Lower lobe of right lung (tissue), 2 donors: ENCODE measurements at regions not wholly inside any gene's neighbourhood (a gene's known extent, or its start where the extent isn't known, plus 50 kb on each side); places are given as distances from the start of the nearest gene placed in this dataset.

Experiments used
- ATAC-seq, 2 donors: fragments of 200-7000 bp; cut with Tn5 transposase; one replicate each; pipeline ENCODE4 v1.9.1; 2020 to 2022; ENCODE audit warnings: mild to moderate bottlenecking in 2 of 2, moderate library complexity in 2 of 2
- DNase-seq: peaks from one replicate; pipeline ENCODE4 v3.0.0-alpha.2; 2020
- H3K27ac ChIP-seq: fragments of 200-600 bp; one replicate; pipeline ENCODE4 v1.8.0; 2022
- H3K27me3 ChIP-seq: fragments of 200-600 bp; one replicate; pipeline ENCODE4 v1.8.0; 2022; ENCODE audit warnings: low read depth
- H3K36me3 ChIP-seq: fragments of 200-600 bp; one replicate; pipeline ENCODE4 v1.8.0; 2022; ENCODE audit warnings: mild to moderate bottlenecking
- H3K4me1 ChIP-seq: fragments of 200-600 bp; one replicate; pipeline ENCODE4 v1.8.0; 2022
- H3K4me3 ChIP-seq: fragments of 200-600 bp; one replicate; pipeline ENCODE4 v1.8.0; 2022; ENCODE audit warnings: mild to moderate bottlenecking
- H3K9me3 ChIP-seq: fragments of 200-600 bp; one replicate; pipeline ENCODE4 v1.8.0; 2022
- intact Hi-C: fragments of 100-400 bp; cut with DNase I; formaldehyde crosslinking; loops from one replicate; pipeline ENCODE4 v1.11.0; 2022
- TF ChIP-seq, protein P1 (sequence below): fragments of 200-600 bp; IDR thresholded peaks from one replicate; pipeline ENCODE4 v1.8.0; 2022; ENCODE audit warnings: antibody characterized with exemption, mild to moderate bottlenecking
- donor health status: DM: no; HTN: yes; CAD: no; lungs with severe emphysema.

DNA sequence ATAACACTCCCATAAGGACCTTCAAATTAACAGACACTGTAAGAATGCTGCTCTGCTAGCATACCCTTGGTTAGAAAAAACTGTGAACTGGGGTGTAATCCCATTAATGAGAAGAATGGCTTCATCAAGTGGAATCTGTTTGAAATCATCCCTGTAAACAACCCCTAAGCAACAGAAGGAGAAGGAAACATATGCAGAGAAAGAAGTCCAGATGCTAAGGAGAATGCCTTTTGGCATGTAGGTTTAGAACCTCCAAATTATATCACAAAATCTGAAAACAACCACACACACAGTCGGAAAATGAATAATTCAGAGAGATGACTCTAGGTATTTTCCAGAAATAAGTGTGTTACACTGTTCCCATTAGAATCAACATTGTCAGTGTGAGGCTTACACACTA, 140.2 kb downstream of the NUAK1 start:
- no peak overlapping the region for H3K4me3 ChIP-seq

DNA sequence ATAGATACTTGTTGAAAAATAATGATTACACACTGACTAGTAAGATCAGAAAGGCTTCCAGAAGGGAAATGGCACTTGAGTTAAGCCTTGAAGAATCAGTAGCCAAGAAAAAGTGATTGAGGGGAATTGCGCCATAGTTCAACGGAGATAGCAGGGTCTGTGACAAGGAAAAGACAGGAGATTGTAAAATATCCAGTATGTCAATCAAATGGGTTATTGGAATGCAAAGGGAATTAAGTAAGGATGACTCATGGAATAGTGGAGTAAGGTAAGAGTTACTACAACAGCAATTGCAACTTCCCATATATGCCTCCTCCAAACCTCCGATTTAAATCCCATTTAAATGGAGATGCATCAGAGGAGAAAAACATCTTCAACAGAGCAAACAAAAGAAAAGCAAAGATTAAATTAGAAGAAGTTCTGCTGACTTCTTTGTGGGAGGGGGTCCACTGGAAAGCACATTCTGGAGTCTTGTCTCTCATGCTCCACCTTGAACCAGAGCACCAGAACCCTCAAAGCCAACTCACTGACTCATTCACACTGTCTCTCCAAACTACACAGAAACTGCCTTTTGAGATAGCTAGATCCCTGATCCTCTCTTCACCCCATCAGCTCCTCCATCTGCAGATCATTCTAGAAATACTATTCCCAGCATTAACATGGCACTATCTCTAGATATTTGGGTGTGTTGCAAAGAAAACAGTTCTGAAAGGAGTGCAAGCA, 138.2 kb downstream of the NUAK1 start:
- no peaks in the 10 kb centered on the region for H3K4me1 ChIP-seq
- intact Hi-C loops = no loop called here
- DNase-seq = no peak
- H3K36me3 ChIP-seq = no peaks in the 10 kb centered on the region
- H3K9me3 ChIP-seq = no peaks in the 10 kb centered on the region
- H3K27ac ChIP-seq = no peak overlapping the region
- H3K27me3 ChIP-seq = no peaks in the 10 kb centered on the region
- TF ChIP-seq, protein P1, sequence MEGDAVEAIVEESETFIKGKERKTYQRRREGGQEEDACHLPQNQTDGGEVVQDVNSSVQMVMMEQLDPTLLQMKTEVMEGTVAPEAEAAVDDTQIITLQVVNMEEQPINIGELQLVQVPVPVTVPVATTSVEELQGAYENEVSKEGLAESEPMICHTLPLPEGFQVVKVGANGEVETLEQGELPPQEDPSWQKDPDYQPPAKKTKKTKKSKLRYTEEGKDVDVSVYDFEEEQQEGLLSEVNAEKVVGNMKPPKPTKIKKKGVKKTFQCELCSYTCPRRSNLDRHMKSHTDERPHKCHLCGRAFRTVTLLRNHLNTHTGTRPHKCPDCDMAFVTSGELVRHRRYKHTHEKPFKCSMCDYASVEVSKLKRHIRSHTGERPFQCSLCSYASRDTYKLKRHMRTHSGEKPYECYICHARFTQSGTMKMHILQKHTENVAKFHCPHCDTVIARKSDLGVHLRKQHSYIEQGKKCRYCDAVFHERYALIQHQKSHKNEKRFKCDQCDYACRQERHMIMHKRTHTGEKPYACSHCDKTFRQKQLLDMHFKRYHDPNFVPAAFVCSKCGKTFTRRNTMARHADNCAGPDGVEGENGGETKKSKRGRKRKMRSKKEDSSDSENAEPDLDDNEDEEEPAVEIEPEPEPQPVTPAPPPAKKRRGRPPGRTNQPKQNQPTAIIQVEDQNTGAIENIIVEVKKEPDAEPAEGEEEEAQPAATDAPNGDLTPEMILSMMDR = no peak
- ATAC-seq = no peak
- no peak overlapping the region for H3K4me3 ChIP-seq

More for the DNA sequence above, 140.2 kb downstream of the NUAK1 start:
- Histone ChIP-seq H3K9me3 (no peaks in the 10 kb centered on the region), H3K36me3 (no peaks in the 10 kb centered on the region), H3K4me1 (no peaks in the 10 kb centered on the region), H3K27me3 (peaks cover 9% of the 10 kb centered on the region), H3K27ac (no peak overlapping the region)
- intact Hi-C loops = no loop called here
- no peak for ATAC-seq
- no peak for DNase-seq
- TF ChIP-seq, protein P1 = no peak

DNA sequence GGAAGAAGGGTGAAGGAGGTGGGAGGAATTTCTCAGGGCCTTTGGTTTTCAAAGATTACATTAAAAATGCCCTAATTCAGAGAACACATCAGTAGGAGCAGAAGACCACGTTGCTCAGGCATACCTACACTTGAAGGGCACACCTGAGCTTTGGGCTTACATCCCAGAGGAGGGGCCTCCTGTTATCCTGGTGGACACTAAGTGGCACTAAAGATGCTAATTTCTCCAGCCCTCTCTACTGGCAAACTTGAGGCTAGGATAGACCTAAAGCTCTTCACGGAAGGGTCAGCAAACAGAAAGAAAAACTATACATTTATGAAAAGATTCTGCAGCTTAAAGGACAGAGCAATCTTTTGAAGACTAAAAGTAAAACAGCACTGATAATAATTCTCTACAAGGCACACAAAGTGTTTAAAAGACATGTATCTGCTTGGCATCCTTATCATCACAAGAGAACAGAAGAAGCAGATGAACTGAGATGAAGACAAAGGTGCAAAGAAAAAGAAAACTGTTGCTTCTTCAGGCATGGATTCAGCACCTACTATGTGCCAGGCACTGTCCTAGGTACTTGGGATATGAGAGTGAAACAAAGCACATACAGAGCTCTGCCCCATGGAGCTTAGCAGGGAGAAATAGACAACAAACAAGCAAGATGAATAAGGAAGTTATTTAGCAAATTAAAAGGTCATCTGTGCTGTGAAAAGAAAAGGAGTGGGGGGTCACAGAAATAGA, 137.5 kb downstream of the NUAK1 start:
- H3K27me3 ChIP-seq = no peaks in the 10 kb centered on the region
- H3K36me3 ChIP-seq = no peaks in the 10 kb centered on the region
- no peak overlapping the region for H3K27ac ChIP-seq
- no peaks in the 10 kb centered on the region for H3K9me3 ChIP-seq
- DNase-seq (no peak), ATAC-seq (no peak)
- intact Hi-C loops = no loop called here
- H3K4me3 ChIP-seq = no peak overlapping the region
- TF ChIP-seq, protein P1 = no peak
- H3K4me1 ChIP-seq = no peaks in the 10 kb centered on the region

DNA sequence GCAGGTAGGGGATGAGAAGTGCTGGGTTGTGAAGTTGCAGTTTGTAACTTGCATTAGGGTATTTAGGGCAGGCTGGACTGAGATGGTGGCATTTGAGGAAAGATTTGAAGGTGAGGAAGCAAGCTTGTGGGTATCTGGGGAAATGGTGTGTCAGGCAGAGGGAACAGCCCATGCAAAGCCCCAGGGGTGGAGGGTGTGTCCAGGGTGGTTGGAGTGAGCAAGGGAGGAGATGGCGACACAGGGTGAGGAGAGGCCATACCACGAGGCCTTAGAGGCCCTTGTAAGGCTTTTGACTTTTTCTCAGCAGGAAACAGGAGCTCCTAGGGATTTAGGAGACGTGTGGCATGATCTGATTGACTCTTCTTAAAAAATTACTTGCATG, 136.9 kb downstream of the NUAK1 start:
- DNase-seq = no peak
- Histone ChIP-seq H3K27me3 (no peaks in the 10 kb centered on the region), H3K9me3 (no peaks in the 10 kb centered on the region), H3K4me3 (no peak overlapping the region), H3K27ac (no peak overlapping the region), H3K36me3 (no peaks in the 10 kb centered on the region), H3K4me1 (no peaks in the 10 kb centered on the region)
- ATAC-seq = no peak
- TF ChIP-seq, protein P1 = no peak
- intact Hi-C loops = no loop called here

DNA sequence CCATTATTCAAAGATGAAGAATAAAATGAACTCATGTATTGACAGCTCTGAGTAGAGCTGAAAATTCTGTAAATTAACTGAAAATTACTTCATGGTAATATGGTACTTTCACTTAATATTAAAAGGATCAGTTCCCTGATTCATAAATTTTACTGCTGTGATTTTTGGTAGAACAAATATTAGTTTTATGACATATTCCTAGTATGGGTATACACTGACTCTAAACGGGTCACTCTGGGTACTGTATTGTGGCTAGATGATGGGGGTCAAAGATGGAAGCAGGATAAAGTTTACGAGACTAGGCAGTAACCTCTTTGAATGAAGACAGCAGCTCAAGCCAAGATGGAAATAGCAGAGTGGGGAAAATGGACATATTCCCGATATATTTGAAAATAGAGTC, 135.5 kb downstream of the NUAK1 start:
- H3K27ac ChIP-seq = no peak overlapping the region
- TF ChIP-seq, protein P1 = no peak
- H3K27me3 ChIP-seq = no peaks in the 10 kb centered on the region
- DNase-seq = no peak
- no peaks in the 10 kb centered on the region for H3K4me1 ChIP-seq
- no peak overlapping the region for H3K4me3 ChIP-seq
- H3K36me3 ChIP-seq = no peaks in the 10 kb centered on the region
- H3K9me3 ChIP-seq = no peaks in the 10 kb centered on the region
- intact Hi-C loops = no loop called here
- no peak for ATAC-seq
